HG03039 (cell line): ENCODE measurements at regions not wholly inside any gene's neighbourhood (a gene's known extent, or its start where the extent isn't known, plus 50 kb on each side); places are given as distances from the start of the nearest gene placed in this dataset.
"Not testable (repeated sequence)": the region's sequence is repeated elsewhere in the genome, so short reads cannot be mapped to it uniquely, and the experiment has no call there.

Experiments used
- ATAC-seq: cut with Tn5 transposase; IDR thresholded peaks from one replicate; pipeline ENCODE4 v1.9.1; 2021; ENCODE audit warnings: mild to moderate bottlenecking, moderate library complexity; ENCODE audit not compliant: unreplicated experiment

- ATAC-seq, result no peak
These were observed 657.8 kb downstream of the SLITRK6 start for GRCh38 chr13:85141401-85141800.

GRCh38 chr13:85140192-85140591, 659.0 kb downstream of the SLITRK6 start:
- no peak for ATAC-seq

GRCh38 chr13:85137516-85137915, 661.7 kb downstream of the SLITRK6 start:
- no peak for ATAC-seq

- ATAC-seq, result no peak
These were observed 666.2 kb downstream of the SLITRK6 start for GRCh38 chr13:85132986-85133385.

GRCh38 chr13:85123501-85123900, 675.7 kb downstream of the SLITRK6 start:
- not testable (repeated sequence) for ATAC-seq

- ATAC-seq, result no peak
These were observed 690.9 kb downstream of the SLITRK6 start for GRCh38 chr13:85108356-85108755.

- ATAC-seq, result no peak
These were observed 700.0 kb downstream of the SLITRK6 start for GRCh38 chr13:85099245-85099644.

- ATAC-seq, result no peak
These were observed 703.6 kb downstream of the SLITRK6 start for GRCh38 chr13:85095418-85096272.

GRCh38 chr13:85093808-85094207, 705.4 kb downstream of the SLITRK6 start:
- no peak for ATAC-seq

- no peak for ATAC-seq
These were observed 707.5 kb downstream of the SLITRK6 start for GRCh38 chr13:85091631-85092234.

GRCh38 chr13:85089186-85089585, 710.0 kb downstream of the SLITRK6 start:
- ATAC-seq, result no peak

GRCh38 chr13:85080691-85081090, 718.5 kb downstream of the SLITRK6 start:
- ATAC-seq, result no peak

GRCh38 chr13:85076343-85076742, 722.9 kb downstream of the SLITRK6 start:
- ATAC-seq, result no peak

GRCh38 chr13:85074543-85075313, 724.5 kb downstream of the SLITRK6 start:
- no peak for ATAC-seq

- ATAC-seq, result no peak
These were observed 731.0 kb downstream of the SLITRK6 start for GRCh38 chr13:85068231-85068630.

- no peak for ATAC-seq
These were observed 759.0 kb downstream of the SLITRK6 start for GRCh38 chr13:85040215-85040614.

GRCh38 chr13:85031771-85032170, 767.4 kb downstream of the SLITRK6 start:
- no peak for ATAC-seq

- no peak for ATAC-seq
These were observed 771.2 kb downstream of the SLITRK6 start for GRCh38 chr13:85028035-85028434.

- ATAC-seq, result no peak
These were observed 780.1 kb downstream of the SLITRK6 start for GRCh38 chr13:85019121-85019520.

GRCh38 chr13:85013006-85013405, 786.2 kb downstream of the SLITRK6 start:
- ATAC-seq, result no peak

- no peak for ATAC-seq
These were observed 789.8 kb downstream of the SLITRK6 start for GRCh38 chr13:85009447-85009846.

- ATAC-seq, result no peak
These were observed 800.0 kb downstream of the SLITRK6 start for GRCh38 chr13:84999252-84999651.
